GM18951 (cell line): ENCODE measurements at regions not wholly inside any gene's neighbourhood (a gene's known extent, or its start where the extent isn't known, plus 50 kb on each side); places are given as distances from the start of the nearest gene placed in this dataset.

Source experiments
- POLR2A ChIP-seq: IDR thresholded peaks from 4 replicates; pipeline ENCODE4 v1.6.1; 2011; ENCODE audit warnings: mild to moderate bottlenecking; ENCODE audit not compliant: insufficient read length, insufficient read depth; ENCODE audit errors: extremely low read depth
- in situ Hi-C: fragments of 300-500 bp; cut with MboI; formaldehyde crosslinking; loops from one replicate; pipeline ENCODE4 v1.12.0; 2022; ENCODE audit warnings: low sequenced_read_pairs, mixed read lengths, inconsistent platforms; ENCODE audit not compliant: unreplicated experiment

GRCh38 chr2:83613178-83613577, 845.9 kb downstream of the SUCLG1 start:
- TF ChIP-seq POLR2A = no peak
- in situ Hi-C loops = no loop called here

GRCh38 chr2:83602753-83603152, 856.3 kb downstream of the SUCLG1 start:
- in situ Hi-C loops = no loop called here
- no peak for TF ChIP-seq POLR2A

- TF ChIP-seq POLR2A = no peak
- in situ Hi-C loops = no loop called here
These were observed 862.3 kb downstream of the SUCLG1 start for GRCh38 chr2:83596592-83597282.

- no peak for TF ChIP-seq POLR2A
- in situ Hi-C loops = no loop called here
These were observed 863.2 kb downstream of the SUCLG1 start for GRCh38 chr2:83595926-83596325.

- TF ChIP-seq POLR2A = no peak
- in situ Hi-C loops = no loop called here
These were observed 863.9 kb downstream of the SUCLG1 start for GRCh38 chr2:83595121-83595690.

GRCh38 chr2:83594241-83595120, 864.6 kb downstream of the SUCLG1 start:
- TF ChIP-seq POLR2A = no peak
- in situ Hi-C loops = no loop called here

- in situ Hi-C loops = no loop called here
- no peak for TF ChIP-seq POLR2A
These were observed 871.8 kb downstream of the SUCLG1 start for GRCh38 chr2:83587309-83587708.

GRCh38 chr2:83585250-83585649, 873.8 kb downstream of the SUCLG1 start:
- in situ Hi-C loops = no loop called here
- no peak for TF ChIP-seq POLR2A

- in situ Hi-C loops = no loop called here
- TF ChIP-seq POLR2A = no peak
These were observed 874.4 kb downstream of the SUCLG1 start for GRCh38 chr2:83584672-83585071.

GRCh38 chr2:83582589-83582988, 876.5 kb downstream of the SUCLG1 start:
- in situ Hi-C loops = no loop called here
- no peak for TF ChIP-seq POLR2A

- no peak for TF ChIP-seq POLR2A
- in situ Hi-C loops = no loop called here
These were observed 879.6 kb downstream of the SUCLG1 start for GRCh38 chr2:83579507-83579906.

- no peak for TF ChIP-seq POLR2A
- in situ Hi-C loops = no loop called here
These were observed 880.7 kb downstream of the SUCLG1 start for GRCh38 chr2:83578405-83578804.

- in situ Hi-C loops = no loop called here
- TF ChIP-seq POLR2A = no peak
These were observed 884.5 kb downstream of the SUCLG1 start for GRCh38 chr2:83574614-83575013.
